ENCODE measurements at regions not wholly inside any gene's neighbourhood (a gene's known extent, or its start where the extent isn't known, plus 50 kb on each side); places are given as distances from the start of the nearest gene placed in this dataset.
"Not testable (repeated sequence)": the region's sequence is repeated elsewhere in the genome, so short reads cannot be mapped to it uniquely, and the experiment has no call there.

DNA sequence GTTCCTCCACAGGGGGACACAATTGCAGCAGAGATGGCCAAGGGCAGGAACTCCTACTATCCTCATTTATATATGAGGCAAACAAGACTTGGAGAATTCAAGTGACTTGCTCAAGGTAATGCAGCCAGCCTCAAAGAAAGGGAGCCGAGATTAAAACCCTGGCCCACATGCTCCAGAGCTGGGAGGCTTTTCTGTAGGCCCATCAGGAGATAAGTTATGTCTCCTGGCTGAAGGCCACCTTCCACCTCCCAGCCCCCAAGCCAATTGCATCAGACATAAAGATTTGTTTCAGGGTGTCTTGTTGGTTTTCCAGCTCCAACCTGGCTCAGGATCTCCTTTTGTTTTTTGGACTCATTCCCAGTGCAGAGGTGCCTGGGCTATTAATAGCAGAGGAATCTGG, 59.5 kb downstream of the SMIM38 start:
- no peak overlapping the region for H3K4me3 Mint-ChIP-seq
- no peaks in the 10 kb centered on the region for H3K27me3 Mint-ChIP-seq (ENCODE audit: low read depth)
- no peak overlapping the region for H3K27ac Mint-ChIP-seq
- peaks cover 6% of the 10 kb centered on the region for H3K4me1 Mint-ChIP-seq (ENCODE audit: low read depth)
- no peaks in the 10 kb centered on the region for H3K9me3 Mint-ChIP-seq
- H3K36me3 Mint-ChIP-seq (ENCODE audit: low read depth) = no peaks in the 10 kb centered on the region
- no peak for DNase-seq (ENCODE audit: low spot score)

DNA sequence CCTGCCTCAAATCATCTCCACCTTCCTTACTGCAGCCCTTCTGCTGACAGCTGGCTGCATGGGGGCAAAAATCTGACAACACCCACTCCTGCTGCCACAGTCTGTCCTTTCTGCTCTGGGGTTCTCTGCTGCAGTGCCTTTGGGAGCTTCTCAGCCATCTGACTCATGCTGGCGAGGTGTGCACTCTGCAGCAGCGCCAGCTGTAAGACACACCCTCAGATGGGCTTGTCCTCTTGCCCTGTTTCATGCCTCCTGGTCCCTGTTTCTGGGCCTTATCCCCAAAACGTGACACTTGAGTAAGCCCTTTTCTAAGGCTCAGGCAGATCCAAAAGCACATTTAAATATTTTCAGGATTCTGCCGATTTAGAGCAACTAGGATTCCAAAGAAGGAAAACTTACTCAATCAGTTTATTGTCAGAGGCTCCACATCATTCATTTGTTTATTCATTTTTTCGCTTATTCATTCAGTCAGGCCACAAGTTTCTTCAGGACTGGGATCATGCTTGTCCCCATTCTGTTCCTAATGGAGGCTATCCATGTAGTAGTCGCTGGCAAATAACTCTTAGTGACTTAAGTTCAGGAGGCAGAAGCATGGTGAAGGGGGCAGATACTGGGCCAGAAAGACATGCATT, 60.2 kb downstream of the SMIM38 start:
- Mint-ChIP-seq H3K4me3 (no peak overlapping the region), H3K27ac (no peak overlapping the region), H3K9me3 (no peaks in the 10 kb centered on the region), H3K27me3 (ENCODE audit: low read depth) (no peaks in the 10 kb centered on the region), H3K4me1 (ENCODE audit: low read depth) (peaks cover 6% of the 10 kb centered on the region), H3K36me3 (ENCODE audit: low read depth) (no peaks in the 10 kb centered on the region)
- no peak for DNase-seq (ENCODE audit: low spot score)

- Mint-ChIP-seq H3K4me3 (no peak overlapping the region), H3K27me3 (ENCODE audit: low read depth) (no peaks in the 10 kb centered on the region), H3K4me1 (ENCODE audit: low read depth) (peaks cover 6% of the 10 kb centered on the region), H3K27ac (no peak overlapping the region), H3K36me3 (ENCODE audit: low read depth) (no peaks in the 10 kb centered on the region), H3K9me3 (no peaks in the 10 kb centered on the region)
- no peak for DNase-seq (ENCODE audit: low spot score)
Observed at GRCh38 chr11:69216647-69217051, 60.9 kb downstream of the SMIM38 start.

- Mint-ChIP-seq H3K27me3 (ENCODE audit: low read depth) (no peaks in the 10 kb centered on the region), H3K4me3 (no peak overlapping the region), H3K36me3 (ENCODE audit: low read depth) (no peaks in the 10 kb centered on the region), H3K4me1 (ENCODE audit: low read depth) (peaks cover 6% of the 10 kb centered on the region), H3K9me3 (no peaks in the 10 kb centered on the region), H3K27ac (no peak overlapping the region)
- DNase-seq (ENCODE audit: low spot score) = no peak
Observed at GRCh38 chr11:69217276-69218105, 61.8 kb downstream of the SMIM38 start.

- Mint-ChIP-seq H3K27me3 (ENCODE audit: low read depth) (no peaks in the 10 kb centered on the region), H3K4me1 (ENCODE audit: low read depth) (peaks cover 5% of the 10 kb centered on the region), H3K27ac (no peak overlapping the region), H3K4me3 (no peak overlapping the region), H3K36me3 (ENCODE audit: low read depth) (no peaks in the 10 kb centered on the region), H3K9me3 (no peaks in the 10 kb centered on the region)
- no peak for DNase-seq (ENCODE audit: low spot score)
Observed at GRCh38 chr11:69218271-69218682, 62.5 kb downstream of the SMIM38 start.

DNA sequence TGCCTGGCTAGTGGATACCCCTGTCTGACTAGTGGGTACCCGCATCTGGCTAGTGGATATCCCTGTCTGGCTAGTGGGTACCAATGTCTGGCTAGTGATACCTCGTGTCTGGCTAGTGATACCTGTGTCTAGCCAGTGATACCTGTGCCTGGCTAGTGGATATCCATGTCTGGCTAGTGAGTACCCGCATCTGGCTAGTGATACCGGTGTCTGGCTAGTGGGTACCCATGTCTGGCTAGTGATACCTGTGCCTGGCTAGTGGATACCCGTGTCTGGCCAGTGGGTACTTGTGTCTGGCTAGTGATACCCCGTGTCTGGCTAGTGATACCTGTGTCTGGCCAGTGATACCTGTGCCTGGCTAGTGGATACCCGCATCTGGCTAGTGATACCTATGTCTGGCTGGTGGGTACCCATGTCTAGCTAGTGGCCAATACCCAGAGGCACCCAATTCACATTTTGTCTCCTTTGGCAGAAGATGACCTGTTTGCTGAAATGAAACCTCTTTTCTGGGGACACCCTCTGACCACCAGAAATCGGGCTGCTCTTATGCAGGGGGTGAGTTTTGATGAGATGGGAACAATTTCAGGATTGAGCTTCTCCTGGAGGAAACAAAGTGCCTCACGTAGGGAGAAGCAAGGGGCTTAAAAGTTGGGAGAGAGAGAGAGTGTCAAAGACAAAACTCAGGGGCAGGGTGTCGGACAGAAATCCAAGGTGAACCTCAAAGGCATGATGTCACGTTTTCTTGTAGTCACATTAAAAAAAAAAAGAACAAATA, 63.4 kb downstream of the SMIM38 start:
- no peaks in the 10 kb centered on the region for H3K4me1 Mint-ChIP-seq (ENCODE audit: low read depth)
- no peak overlapping the region for H3K4me3 Mint-ChIP-seq
- DNase-seq (ENCODE audit: low spot score) = no peak
- no peaks in the 10 kb centered on the region for H3K36me3 Mint-ChIP-seq (ENCODE audit: low read depth)
- H3K27ac Mint-ChIP-seq = no peak overlapping the region
- H3K9me3 Mint-ChIP-seq = no peaks in the 10 kb centered on the region
- peaks cover 3% of the 10 kb centered on the region for H3K27me3 Mint-ChIP-seq (ENCODE audit: low read depth)

DNA sequence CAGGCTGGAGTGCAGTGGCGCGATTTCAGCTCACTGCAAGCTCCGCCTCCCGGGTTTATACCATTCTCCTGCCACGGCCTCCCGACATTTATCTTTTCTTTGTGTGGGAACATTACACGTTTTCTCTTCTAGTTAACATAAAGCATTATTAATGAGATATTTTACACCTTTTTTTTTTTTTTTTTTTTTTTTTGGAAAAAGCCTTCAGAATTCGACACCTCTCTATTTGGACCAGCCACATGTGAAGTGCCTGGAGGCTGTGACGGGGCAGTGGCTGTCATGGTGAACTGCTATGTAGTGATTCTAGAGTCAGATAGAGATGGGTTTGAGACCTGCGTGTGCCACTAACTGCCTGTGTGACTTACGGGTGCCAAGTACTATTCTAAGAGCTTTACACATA, 64.3 kb downstream of the SMIM38 start:
- Mint-ChIP-seq H3K27ac (no peak overlapping the region), H3K36me3 (ENCODE audit: low read depth) (no peaks in the 10 kb centered on the region), H3K4me3 (no peak overlapping the region), H3K27me3 (ENCODE audit: low read depth) (peaks cover 8% of the 10 kb centered on the region), H3K4me1 (ENCODE audit: low read depth) (no peaks in the 10 kb centered on the region), H3K9me3 (no peaks in the 10 kb centered on the region)
- no peak for DNase-seq (ENCODE audit: low spot score)

DNA sequence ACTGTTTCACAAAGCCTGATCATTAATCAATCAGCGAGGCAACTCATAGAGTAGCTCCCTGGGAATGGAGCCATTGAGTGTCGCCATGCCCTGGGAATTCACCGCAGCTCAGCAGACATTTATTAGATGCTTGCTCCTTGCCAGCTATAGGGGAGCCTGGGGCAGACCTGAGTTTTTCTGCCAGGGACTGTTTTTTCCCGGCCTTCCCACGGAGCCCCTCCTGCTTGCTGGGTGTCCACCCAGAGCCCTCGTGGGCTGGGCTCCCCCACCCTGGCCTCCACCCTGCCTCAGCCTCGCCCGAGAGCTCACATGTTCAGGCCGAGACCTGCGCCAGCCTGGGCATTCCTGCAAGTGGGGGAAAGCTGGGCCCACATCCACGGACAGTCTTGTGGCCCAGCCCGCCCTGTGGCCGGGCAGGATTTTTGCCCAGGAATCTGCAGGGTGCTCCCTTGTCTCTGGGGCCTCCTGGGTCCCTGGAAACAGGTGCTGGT, 64.9 kb downstream of the SMIM38 start:
- no peak overlapping the region for H3K27ac Mint-ChIP-seq
- H3K27me3 Mint-ChIP-seq (ENCODE audit: low read depth) = peaks cover 14% of the 10 kb centered on the region
- no peak for DNase-seq (ENCODE audit: low spot score)
- no peaks in the 10 kb centered on the region for H3K9me3 Mint-ChIP-seq
- H3K36me3 Mint-ChIP-seq (ENCODE audit: low read depth) = no peaks in the 10 kb centered on the region
- H3K4me1 Mint-ChIP-seq (ENCODE audit: low read depth) = no peaks in the 10 kb centered on the region
- no peak overlapping the region for H3K4me3 Mint-ChIP-seq

- Mint-ChIP-seq H3K27me3 (ENCODE audit: low read depth) (peaks cover 19% of the 10 kb centered on the region), H3K36me3 (ENCODE audit: low read depth) (no peaks in the 10 kb centered on the region), H3K4me3 (no peak overlapping the region), H3K27ac (no peak overlapping the region), H3K9me3 (peaks cover 3% of the 10 kb centered on the region), H3K4me1 (ENCODE audit: low read depth) (no peaks in the 10 kb centered on the region)
- DNase-seq (ENCODE audit: low spot score) = no peak
Observed at GRCh38 chr11:69221086-69221485, 65.4 kb downstream of the SMIM38 start.

- H3K9me3 Mint-ChIP-seq; DNase-seq (ENCODE audit: low spot score); H3K4me3 Mint-ChIP-seq; H3K27ac Mint-ChIP-seq; H3K36me3 Mint-ChIP-seq (ENCODE audit: low read depth); H3K4me1 Mint-ChIP-seq (ENCODE audit: low read depth): not testable (repeated sequence)
- H3K27me3 Mint-ChIP-seq (ENCODE audit: low read depth) = peaks cover 24% of the 10 kb centered on the region
Observed at GRCh38 chr11:69221636-69222035, 65.9 kb downstream of the SMIM38 start.

GRCh38 chr11:69227271-69227670, 66.7 kb upstream of the MYEOV start:
- DNase-seq (ENCODE audit: low spot score) = no peak
- Mint-ChIP-seq H3K36me3 (ENCODE audit: low read depth) (no peaks in the 10 kb centered on the region), H3K9me3 (peaks cover 4% of the 10 kb centered on the region), H3K4me3 (no peak overlapping the region), H3K27ac (no peak overlapping the region), H3K27me3 (ENCODE audit: low read depth) (peaks cover 30% of the 10 kb centered on the region), H3K4me1 (ENCODE audit: low read depth) (no peaks in the 10 kb centered on the region)

DNA sequence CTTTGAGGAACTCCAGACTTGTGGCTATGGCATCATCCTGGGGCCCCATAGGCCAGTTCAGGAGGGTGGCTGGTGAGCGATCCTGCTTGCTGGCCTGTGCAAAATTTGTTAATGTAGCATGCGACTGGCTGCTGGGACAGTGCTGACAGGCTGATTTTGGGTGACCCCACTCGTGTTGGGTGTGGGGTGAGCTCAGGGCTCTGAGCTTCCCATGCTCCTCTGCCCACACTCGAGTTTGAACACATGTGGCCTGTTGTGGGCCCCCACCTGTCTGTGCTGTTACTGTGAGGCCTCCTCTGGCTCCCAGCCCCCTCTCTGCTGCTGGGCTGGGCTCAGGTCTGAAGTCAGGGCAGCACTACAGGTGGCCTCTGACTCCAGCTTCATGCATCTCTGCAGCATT, 64.4 kb upstream of the MYEOV start:
- Mint-ChIP-seq H3K36me3 (ENCODE audit: low read depth) (no peaks in the 10 kb centered on the region), H3K4me3 (no peak overlapping the region), H3K4me1 (ENCODE audit: low read depth) (no peaks in the 10 kb centered on the region), H3K27me3 (ENCODE audit: low read depth) (peaks cover 28% of the 10 kb centered on the region), H3K27ac (no peak overlapping the region), H3K9me3 (peaks cover 4% of the 10 kb centered on the region)
- DNase-seq (ENCODE audit: low spot score) = no peak

DNA sequence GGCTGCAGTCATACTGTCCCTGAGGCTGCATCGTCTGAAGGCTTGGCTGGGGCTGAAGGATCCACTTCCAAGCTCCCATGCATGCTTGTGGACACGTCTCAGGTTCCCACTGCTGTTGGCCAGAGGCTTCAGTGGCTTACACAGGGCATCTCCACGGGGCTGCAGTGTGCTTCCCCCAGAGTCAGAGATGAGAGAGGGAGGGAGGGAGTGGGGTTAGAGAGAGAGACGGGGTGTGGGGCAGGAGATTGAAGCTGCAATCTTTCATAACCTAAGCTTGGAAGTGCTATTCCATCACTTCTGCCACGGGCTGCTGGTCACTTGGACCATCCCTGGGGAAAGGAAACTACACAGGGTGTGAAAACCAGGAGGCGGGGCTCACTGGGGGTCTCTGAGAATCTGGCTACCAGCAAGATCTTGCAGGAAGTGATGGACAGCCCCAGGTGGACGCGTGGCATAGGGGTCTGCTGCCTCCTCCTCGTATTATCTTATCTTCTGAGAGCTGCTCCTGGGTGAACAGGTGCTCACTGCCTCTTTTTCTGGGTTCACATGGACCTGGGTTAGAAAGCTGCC, 63.0 kb upstream of the MYEOV start:
- Mint-ChIP-seq H3K36me3 (ENCODE audit: low read depth) (no peaks in the 10 kb centered on the region), H3K27ac (no peak overlapping the region), H3K9me3 (peaks cover 3% of the 10 kb centered on the region), H3K4me3 (no peak overlapping the region), H3K4me1 (ENCODE audit: low read depth) (no peaks in the 10 kb centered on the region), H3K27me3 (ENCODE audit: low read depth) (peaks cover 13% of the 10 kb centered on the region)
- DNase-seq (ENCODE audit: low spot score) = no peak
